ENCODE measurements at regions not wholly inside any gene's neighbourhood (a gene's known extent, or its start where the extent isn't known, plus 50 kb on each side); places are given as distances from the start of the nearest gene placed in this dataset.

- 46 to 69% (median 47%) methylated on average over 1 of the region's 1 CpG for WGBS, 4 donors
- Histone ChIP-seq H3K27me3 (no peaks in the 10 kb centered on the region), H3K36me3 (replicated peaks in 1 of 2) (no peaks in the 10 kb centered on the region), H3K27ac (no peak overlapping the region), H3K4me1 (replicated peaks in 1 of 2) (no peaks in the 10 kb centered on the region), H3K9me3 (replicated peaks in 1 of 3) (no peaks in the 10 kb centered on the region), H3K4me3 (no peak overlapping the region)
- TF ChIP-seq CTCF (IDR thresholded peaks at IDR 0.05), result peak in 4 of 6 experiments; percentile 20 to 34 (median 24)
- no peak for TF ChIP-seq POLR2A (IDR thresholded peaks at IDR 0.05)
- DNase-seq, result no peak
- intact Hi-C loops (cut with DNase I), result no loop called here
These were observed 118.7 kb upstream of the ATP10B start for GRCh38 chr5:160970605-160971191.

GRCh38 chr5:160969645-160970044, 117.6 kb upstream of the ATP10B start:
- Histone ChIP-seq H3K4me1 (replicated peaks in 1 of 2) (no peaks in the 10 kb centered on the region), H3K27ac (no peak overlapping the region), H3K27me3 (no peaks in the 10 kb centered on the region), H3K36me3 (replicated peaks in 1 of 2) (no peaks in the 10 kb centered on the region), H3K4me3 (no peak overlapping the region), H3K9me3 (replicated peaks in 1 of 3) (no peaks in the 10 kb centered on the region)
- no peak for DNase-seq
- intact Hi-C loops (cut with DNase I), result no loop called here
- TF ChIP-seq CTCF (IDR thresholded peaks at IDR 0.05) (no peak), POLR2A (IDR thresholded peaks at IDR 0.05) (no peak)

GRCh38 chr5:160968480-160968879, 116.5 kb upstream of the ATP10B start:
- Histone ChIP-seq H3K9me3 (replicated peaks in 1 of 3) (no peaks in the 10 kb centered on the region), H3K27me3 (no peaks in the 10 kb centered on the region), H3K36me3 (replicated peaks in 1 of 2) (no peaks in the 10 kb centered on the region), H3K27ac (no peak overlapping the region), H3K4me1 (replicated peaks in 1 of 2) (no peaks in the 10 kb centered on the region), H3K4me3 (no peak overlapping the region)
- WGBS, 4 donors, result 82 to 86% (median 83%) methylated on average over 6 of the region's 6 CpGs
- DNase-seq, result no peak
- no peak for TF ChIP-seq CTCF (IDR thresholded peaks at IDR 0.05)
- no peak for TF ChIP-seq POLR2A (IDR thresholded peaks at IDR 0.05)
- intact Hi-C loops (cut with DNase I), result no loop called here

- no peaks in the 10 kb centered on the region for H3K36me3 ChIP-seq (replicated peaks in 1 of 2)
- 44 to 52% (median 51%) methylated on average over 2 of the region's 2 CpGs for WGBS, 4 donors
- DNase-seq, result no peak
- intact Hi-C loops (cut with DNase I), result no loop called here
- TF ChIP-seq CTCF (IDR thresholded peaks at IDR 0.05) (no peak), POLR2A (IDR thresholded peaks at IDR 0.05) (no peak)
- no peaks in the 10 kb centered on the region for H3K4me1 ChIP-seq (replicated peaks in 1 of 2)
- no peaks in the 10 kb centered on the region for H3K9me3 ChIP-seq (replicated peaks in 1 of 3)
- no peaks in the 10 kb centered on the region for H3K27me3 ChIP-seq
- no peak overlapping the region for H3K4me3 ChIP-seq
- no peak overlapping the region for H3K27ac ChIP-seq
These were observed 114.9 kb upstream of the ATP10B start for GRCh38 chr5:160966921-160967320.

All from adrenal gland (tissue), 9 donors.